NCI-H345 treated with DMSO at 0.1 percent for 48 hours (cell line): ENCODE measurements at regions not wholly inside any gene's neighbourhood (a gene's known extent, or its start where the extent isn't known, plus 50 kb on each side); places are given as distances from the start of the nearest gene placed in this dataset.
"Not testable (repeated sequence)": the region's sequence is repeated elsewhere in the genome, so short reads cannot be mapped to it uniquely, and the experiment has no call there.

Experiments
- DNase-seq: peaks from one replicate; lab custom pipeline; 2025; ENCODE audit not compliant: unreplicated experiment; lab: John Stamatoyannopoulos, UW

GRCh38 chr18:8499810-8500675, 109.2 kb upstream of the RAB12 start:
- DNase-seq: no peak

DNA sequence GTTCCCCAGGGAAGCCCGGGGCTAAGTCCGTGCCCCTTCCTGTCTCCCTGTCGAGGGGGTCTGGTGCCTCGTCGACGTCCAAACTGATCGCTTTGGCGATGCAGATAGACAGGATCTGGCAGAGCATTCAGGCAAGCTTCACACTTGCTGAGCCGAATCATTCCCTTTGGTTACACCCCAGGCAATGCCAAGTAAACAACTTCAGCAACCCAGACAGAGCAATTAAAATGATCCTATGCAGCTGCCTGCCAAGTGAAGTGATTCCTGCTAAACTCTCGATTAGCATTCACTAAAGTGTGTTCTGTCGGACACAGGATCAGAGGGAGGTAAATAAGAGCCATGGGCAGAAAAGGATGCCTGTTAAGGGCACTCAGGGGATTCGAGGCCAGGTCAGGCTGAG, 108.2 kb upstream of the RAB12 start:
- DNase-seq: peak; percentile 78

GRCh38 chr18:8503248-8503647, 106.0 kb upstream of the RAB12 start:
- DNase-seq: no peak

- no peak for DNase-seq
Observed at GRCh38 chr18:8504424-8504823, 104.8 kb upstream of the RAB12 start.

DNA sequence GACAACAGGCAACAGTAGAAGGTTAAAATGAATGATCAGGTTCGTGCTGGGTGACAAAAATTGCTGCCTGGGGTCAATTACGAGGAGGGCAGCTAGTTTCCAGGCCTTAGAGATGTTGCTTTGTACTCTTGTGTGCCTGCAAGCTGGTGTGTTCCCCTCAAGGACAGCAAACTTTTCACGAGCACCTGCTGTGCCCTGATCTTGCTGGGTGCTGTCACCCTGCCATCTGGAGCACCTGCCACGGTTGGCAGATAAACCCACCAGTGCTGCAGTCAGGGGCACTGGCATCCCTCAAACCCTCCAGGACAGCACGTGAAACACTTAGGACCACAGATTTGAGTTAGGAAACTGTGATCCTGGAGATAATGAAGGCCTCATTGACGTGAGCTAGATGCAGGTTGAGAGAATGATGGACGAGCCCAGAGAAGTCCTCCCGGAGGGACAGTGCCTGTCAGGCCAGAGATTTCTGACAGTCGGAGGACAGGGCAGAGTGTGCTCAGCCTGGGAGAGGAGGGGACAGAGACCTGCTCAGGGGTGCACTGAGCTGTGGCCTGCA, 104.3 kb upstream of the RAB12 start:
- no peak for DNase-seq

DNA sequence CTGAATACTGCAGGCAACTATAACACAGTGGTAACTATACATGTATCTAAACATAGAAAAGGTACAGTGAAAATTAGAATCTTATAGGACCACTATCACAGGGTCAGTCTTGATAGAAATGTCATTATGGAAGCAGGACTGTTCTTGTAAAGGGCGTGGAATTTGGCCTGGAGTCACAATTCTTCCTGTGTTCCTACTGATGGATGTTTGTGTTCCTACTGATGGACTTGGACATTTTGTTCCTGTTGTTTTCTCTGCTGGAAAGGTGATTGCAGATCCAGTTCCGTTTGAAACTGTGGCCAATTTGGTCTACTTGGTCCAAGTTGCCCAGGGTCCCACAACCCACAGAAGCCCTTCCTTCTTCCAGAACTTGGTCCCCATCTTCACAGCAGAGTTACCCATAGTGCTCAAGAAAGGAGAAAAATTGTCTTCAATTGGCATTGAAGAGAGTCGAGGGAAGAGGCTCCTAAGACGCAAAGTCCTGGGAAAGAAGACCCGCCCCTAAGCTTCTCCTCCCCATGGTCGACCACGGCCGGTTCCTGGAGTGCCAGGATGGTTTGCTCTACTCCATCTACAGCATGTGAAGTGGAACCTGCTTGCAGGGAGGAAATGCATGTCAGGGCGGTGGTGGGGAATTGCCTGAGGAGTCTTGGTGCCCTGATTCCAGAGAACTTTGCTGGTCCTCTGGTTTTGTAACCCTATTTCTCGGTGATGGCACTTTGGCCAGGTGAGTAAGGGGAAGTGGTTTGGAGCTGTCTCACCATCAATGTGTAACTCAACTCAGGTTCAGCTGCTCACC, 102.8 kb upstream of the RAB12 start:
- no peak for DNase-seq

DNA sequence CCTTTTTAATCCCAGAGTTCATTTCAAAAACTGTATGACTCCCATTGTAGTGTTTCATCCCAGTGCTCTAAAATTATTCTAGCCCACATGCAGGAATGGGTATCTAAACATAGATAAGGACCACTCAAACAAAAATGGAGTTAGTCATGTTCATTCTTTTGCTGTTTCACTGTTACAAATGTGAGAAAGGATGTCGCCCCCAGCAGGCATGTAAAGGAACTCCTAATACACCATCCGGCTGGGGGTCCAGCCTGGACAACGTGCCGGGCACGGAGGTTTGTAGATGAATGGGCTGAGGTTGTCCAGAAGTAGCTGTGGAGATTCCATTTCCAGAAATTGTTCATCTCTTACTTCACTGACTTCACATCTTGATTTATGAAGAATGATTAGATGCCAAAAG, 101.9 kb upstream of the RAB12 start:
- DNase-seq: no peak

DNA sequence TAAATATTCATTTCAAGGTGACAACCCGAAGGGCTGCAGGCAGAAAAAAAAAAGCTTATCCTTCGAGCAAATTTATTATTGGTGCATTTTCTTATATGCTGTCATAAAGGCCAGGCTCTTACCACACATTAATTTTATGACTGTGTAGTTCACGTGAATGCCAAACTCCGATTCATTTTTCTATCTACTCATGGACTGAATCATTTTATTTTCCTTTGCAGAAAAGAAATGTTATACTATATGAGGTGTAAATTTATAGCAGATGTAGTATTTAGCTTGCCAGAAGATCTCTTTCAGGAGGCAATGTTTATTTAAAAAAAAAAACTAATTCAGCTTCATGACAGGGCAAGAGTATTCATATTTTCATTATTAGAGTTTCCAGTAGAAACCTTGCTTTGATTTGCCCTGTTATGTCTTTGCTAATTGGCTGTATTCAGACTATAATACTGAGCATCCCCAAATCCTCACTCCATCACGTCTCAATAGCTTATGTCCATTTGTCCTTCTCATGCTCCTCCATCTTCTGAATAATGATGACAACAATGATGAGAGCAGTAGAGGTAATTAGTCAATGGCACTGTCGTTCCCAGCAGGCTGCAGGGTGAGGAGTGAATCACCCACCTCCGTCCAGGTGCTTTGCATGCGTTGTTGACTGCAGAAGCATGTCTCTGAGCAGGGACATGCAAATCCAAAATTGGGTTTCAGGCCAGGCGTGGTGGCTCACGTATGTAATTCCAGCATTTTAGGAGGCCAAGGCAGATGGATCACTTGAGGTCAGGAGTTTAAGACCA, 101.1 kb upstream of the RAB12 start:
- DNase-seq: no peak

DNA sequence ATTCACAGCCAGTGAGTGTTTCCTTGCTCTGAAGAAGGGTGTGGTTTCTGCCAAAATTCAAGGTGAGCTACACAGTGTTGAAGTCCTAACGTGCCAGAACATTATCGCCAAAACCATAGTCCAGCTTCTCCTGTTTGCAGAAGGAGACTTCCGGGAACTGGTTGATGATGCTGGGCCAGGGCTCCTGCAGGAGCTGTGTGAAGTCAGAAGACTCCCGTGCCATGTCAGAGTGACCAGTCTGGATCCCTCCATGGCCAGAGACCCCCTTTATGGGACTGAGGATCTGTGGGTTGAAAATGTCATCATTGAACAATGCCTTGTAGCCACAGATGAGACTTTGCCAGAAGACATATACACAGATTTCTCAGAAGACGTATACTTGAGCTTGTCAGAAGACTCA, 96.0 kb upstream of the RAB12 start:
- DNase-seq: no peak

DNA sequence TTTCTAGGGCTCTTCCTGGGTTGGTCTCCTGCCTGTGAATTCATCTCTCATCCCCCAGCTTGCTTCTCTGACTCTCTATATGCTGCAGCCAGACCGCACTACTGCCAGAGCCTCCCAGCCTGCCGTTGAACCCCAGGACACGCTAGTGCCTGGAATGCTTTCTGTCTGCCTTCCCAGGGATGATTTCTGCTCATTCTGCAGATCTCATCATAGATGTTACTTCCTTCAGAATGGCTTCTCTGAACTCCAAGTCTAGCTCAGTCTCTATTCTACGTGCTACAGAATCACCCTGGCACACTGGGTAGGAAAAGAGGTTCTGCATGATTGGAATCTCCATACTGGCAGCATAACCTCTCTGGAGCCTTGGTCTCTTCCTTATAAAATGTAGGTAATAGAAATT, 94.8 kb upstream of the RAB12 start:
- no peak for DNase-seq

GRCh38 chr18:8515142-8515865, 93.9 kb upstream of the RAB12 start:
- no peak for DNase-seq

- no peak for DNase-seq
Observed at GRCh38 chr18:8516371-8517250, 92.6 kb upstream of the RAB12 start.

- DNase-seq: no peak
Observed at GRCh38 chr18:8517276-8517675, 92.0 kb upstream of the RAB12 start.

DNA sequence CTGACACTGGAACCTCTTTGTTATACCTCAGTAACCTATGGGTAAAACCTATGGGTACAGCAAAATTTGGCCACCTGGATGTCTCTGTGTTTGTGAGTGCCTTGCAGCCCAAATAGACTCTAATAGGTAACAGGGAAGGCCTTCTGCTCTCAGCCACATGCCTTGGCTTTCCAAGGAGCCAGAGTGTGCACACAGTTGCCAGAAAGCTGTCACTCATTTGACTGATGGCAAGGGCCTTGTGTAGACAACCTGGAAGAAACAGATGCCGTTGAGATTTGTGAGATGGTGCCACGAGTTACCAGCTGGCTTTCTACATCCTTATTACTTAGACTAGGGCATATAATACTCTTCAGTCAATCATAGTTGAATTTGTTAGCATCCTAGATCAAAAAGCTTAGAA, 90.1 kb upstream of the RAB12 start:
- DNase-seq: no peak

GRCh38 chr18:8520266-8520665, 89.0 kb upstream of the RAB12 start:
- no peak for DNase-seq

DNA sequence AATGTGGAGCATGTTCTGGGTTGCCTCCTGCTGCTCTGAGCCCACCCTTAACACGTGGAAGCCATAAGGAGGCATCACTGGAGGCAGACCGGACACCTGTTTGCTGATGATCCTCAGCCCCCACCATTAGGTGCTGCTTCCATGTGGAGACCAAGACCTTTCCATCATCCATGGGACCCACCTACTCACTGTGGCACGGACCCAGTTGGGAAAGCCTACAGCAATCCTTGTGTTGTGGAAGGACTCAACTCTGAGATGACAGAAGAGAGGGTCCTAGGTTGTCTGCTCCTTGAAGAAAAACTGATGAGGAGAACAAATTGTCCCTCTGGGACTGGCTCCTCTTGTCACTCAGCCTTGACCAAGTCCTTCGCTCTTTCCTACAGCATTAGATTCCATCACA, 86.5 kb upstream of the RAB12 start:
- DNase-seq: no peak

DNA sequence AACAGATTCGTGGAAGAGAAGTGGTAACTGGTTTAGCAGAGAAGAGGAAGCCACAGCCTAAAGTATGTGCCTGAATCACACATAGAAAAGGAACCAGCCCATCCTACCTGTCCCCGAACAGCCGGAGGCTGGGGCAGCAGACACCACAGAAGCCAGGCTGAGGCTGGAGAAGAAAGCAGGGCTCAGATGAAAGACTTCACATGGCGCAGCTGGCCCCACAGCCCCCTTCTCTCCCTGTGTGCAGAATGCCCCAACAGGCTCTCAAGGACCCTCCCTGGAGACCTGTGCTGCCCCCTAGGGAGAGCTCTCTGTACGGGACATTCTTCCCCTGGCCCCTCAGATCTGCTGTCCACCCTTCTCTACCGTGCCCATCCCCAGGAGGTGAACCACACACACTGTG, 83.5 kb upstream of the RAB12 start:
- no peak for DNase-seq

- DNase-seq: no peak
Observed at GRCh38 chr18:8526332-8526731, 82.9 kb upstream of the RAB12 start.

DNA sequence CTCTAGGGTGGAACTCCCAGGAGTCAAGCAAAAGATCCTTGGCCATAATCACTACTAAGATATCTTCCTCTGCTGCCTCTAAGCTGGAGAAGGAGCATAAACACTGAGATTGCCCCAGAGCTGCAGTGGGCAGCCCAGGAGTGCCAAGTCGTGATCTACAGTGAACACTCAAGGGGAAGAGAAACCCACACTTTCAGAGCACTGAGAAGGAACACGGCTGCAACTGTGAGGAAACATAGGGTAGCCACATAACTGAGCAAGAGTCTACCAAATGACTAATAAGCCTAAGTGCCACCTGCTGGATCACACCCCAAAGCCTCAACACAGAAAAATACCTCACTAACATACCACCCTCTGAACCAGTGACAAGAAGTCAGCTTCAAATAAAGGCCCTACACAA, 79.6 kb upstream of the RAB12 start:
- DNase-seq: no peak

DNA sequence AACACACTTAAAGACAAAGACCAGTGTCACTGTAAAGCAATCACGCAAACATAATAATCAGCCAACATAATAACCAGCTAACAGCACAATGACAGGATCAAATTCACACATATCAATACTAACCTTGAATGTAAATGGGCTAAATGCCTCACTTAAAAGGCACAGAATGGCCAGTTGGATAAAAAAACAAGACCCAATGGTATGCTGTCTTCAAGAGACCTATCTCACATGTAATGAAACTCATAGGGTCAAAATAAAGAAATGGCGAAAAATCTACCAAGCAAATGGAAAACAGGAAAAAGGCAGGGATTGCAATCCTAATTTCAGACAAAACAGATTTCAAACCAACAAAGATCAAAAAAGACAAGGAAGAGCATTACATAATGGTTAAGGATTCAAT, 78.2 kb upstream of the RAB12 start:
- not testable (repeated sequence) for DNase-seq
